HG03342 (cell line): ENCODE measurements at regions not wholly inside any gene's neighbourhood (a gene's known extent, or its start where the extent isn't known, plus 50 kb on each side); places are given as distances from the start of the nearest gene placed in this dataset.

ENCODE experiments used
- ATAC-seq: cut with Tn5 transposase; IDR thresholded peaks from one replicate; pipeline ENCODE4 v1.9.1; 2021; ENCODE audit warnings: mild to moderate bottlenecking, moderate library complexity; ENCODE audit not compliant: unreplicated experiment

DNA sequence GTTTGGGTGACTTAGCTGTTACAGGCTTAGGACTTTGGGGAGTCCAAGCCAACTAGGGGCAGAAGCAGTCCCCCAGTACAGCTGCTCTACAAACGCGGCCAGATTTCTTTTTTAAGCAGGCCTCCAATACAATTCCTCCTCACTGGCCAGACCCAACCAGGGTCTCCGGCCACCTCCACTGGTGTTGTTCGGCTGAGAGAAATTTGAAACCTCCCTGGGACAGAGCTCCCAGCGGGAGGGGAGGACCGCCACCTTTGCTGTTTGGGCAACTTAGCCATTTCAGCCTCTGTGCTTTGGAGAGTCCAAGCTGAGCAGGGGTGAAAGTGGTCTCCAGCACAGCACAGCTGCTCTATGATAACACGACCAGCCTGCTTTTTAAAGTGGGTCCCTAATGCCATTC, 59.4 kb upstream of the KHDRBS2 start:
- no peak for ATAC-seq

DNA sequence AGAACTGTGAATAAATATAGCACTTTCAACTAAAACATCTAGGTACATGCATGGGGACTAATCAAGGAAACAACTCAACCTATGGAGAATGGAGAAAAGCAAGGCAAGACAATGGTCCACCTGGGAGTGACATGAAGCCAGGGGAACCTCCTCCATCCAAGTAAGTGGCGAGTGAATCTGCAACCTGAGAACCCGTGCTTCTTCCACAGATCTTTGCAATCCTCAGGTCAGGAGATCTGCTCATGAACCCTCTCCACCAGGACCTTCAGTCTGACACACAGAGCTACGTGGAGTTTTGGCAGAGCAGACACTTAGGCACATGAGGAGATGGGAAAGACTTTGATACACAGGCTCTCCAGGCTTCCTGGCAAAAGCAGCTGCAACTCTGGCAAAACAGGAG, 58.8 kb upstream of the KHDRBS2 start:
- no peak for ATAC-seq

DNA sequence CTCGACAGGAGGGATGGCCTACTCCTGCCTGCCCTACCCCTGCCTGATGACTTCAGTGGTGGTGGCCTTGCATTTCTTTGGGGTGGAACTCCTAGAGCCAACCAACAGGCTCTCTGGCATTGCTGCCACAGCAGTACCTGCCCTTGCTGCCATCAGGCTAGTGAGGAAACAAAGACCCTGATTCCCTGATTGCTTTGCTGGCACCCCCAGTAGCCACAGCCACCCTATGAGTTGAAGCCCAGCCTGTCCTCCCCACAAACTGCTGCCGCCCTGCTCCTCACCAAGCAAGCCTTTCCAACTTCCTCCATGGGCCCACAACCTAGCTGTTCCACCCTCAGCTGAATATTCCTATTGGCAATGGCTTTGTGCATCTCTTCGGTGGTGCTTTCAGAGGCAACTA, 52.5 kb upstream of the KHDRBS2 start:
- ATAC-seq, result no peak
